Activated T-cell treated with anti-CD3 and anti-CD28 coated beads, Interleukin-2, amount 50 U/mL, for 4 hours (primary cell): ENCODE measurements at regions not wholly inside any gene's neighbourhood (a gene's known extent, or its start where the extent isn't known, plus 50 kb on each side); places are given as distances from the start of the nearest gene placed in this dataset.

Experiments used
- ATAC-seq, 2 donors: fragments of 200-7000 bp; cut with Tn5 transposase; one replicate each; pipeline ENCODE4 v1.10.0; 2021
- DNase-seq: peaks from one replicate; pipeline ENCODE4 v3.0.0-alpha.2; 2020
- H3K27me3 Mint-ChIP-seq: one replicate; pipeline ENCODE4 v1.8.0; 2021; ENCODE audit warnings: low read depth, mixed read lengths
- H3K36me3 Mint-ChIP-seq: one replicate; pipeline ENCODE4 v1.8.0; 2022; ENCODE audit warnings: mixed read lengths; ENCODE audit not compliant: insufficient read depth
- H3K4me1 Mint-ChIP-seq: one replicate; pipeline ENCODE4 v1.8.0; 2021; ENCODE audit warnings: low read depth, mixed read lengths
- H3K4me3 Mint-ChIP-seq: one replicate; pipeline ENCODE4 v1.8.0; 2021; ENCODE audit warnings: mild to moderate bottlenecking, moderate library complexity, mixed read lengths
- H3K9me3 Mint-ChIP-seq: one replicate; pipeline ENCODE4 v1.8.0; 2021; ENCODE audit warnings: mixed read lengths

- Mint-ChIP-seq H3K27me3 (no peaks in the 10 kb centered on the region), H3K36me3 (no peaks in the 10 kb centered on the region), H3K4me3 (no peak overlapping the region), H3K9me3 (no peaks in the 10 kb centered on the region), H3K4me1 (no peaks in the 10 kb centered on the region)
- no peak for ATAC-seq
- no peak for DNase-seq
Measured at GRCh38 chr5:5793242-5794117, 371.0 kb downstream of the ICE1 start.

- H3K9me3 Mint-ChIP-seq: peaks cover 6% of the 10 kb centered on the region
- no peak overlapping the region for H3K4me3 Mint-ChIP-seq
- H3K4me1 Mint-ChIP-seq: no peaks in the 10 kb centered on the region
- no peaks in the 10 kb centered on the region for H3K27me3 Mint-ChIP-seq
- ATAC-seq (no peak), DNase-seq (no peak)
- no peaks in the 10 kb centered on the region for H3K36me3 Mint-ChIP-seq
Measured at GRCh38 chr5:5792106-5792505, 369.6 kb downstream of the ICE1 start.

GRCh38 chr5:5788793-5789192, 366.3 kb downstream of the ICE1 start:
- ATAC-seq: no peak
- H3K4me3 Mint-ChIP-seq: no peak overlapping the region
- no peaks in the 10 kb centered on the region for H3K27me3 Mint-ChIP-seq
- no peaks in the 10 kb centered on the region for H3K4me1 Mint-ChIP-seq
- no peaks in the 10 kb centered on the region for H3K36me3 Mint-ChIP-seq
- H3K9me3 Mint-ChIP-seq: peaks cover 14% of the 10 kb centered on the region
- no peak for DNase-seq

DNA sequence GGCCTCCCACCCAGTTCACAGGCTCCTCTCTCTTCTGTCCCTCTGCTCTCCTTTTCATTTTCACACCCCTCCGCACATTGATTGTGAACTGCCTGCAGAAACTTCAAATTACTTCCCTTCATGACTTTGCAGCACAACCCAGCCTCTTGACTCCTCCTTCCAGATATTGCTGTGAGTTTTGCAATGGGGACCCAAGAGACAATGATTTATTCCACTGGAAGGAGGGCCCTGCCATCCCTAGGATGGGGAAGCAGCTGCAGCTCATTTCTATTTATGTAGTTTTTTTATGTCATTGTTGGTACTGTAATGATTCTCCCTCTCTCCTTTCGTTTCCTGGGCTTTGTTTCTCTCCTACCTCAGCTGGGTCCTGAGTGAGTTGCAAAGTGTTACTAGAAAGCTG, 364.9 kb downstream of the ICE1 start:
- Mint-ChIP-seq H3K36me3 (no peaks in the 10 kb centered on the region), H3K4me3 (no peak overlapping the region), H3K27me3 (peaks cover under 1% of the 10 kb centered on the region), H3K4me1 (no peaks in the 10 kb centered on the region), H3K9me3 (peaks cover 14% of the 10 kb centered on the region)
- no peak for DNase-seq
- ATAC-seq: no peak

DNA sequence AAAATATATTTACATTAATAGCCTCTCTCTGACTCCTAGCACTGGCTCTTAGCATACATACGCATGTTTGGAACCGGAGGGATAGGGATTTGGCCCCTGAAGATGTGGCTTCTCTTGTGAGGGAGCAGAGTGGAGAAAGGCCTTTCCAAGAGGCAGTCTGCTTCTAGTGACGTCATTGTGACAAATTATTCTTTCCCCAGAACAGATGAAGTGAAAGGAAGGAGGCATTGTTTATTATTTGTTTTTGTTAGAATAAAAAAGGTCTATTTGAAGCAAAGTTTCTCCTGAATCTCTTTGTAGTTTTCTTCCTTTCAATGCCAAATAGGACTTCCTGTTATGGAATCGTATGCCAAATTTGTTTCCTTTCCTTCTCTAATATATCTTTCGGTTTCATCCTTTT, 361.6 kb downstream of the ICE1 start:
- no peak for ATAC-seq
- peaks cover 2% of the 10 kb centered on the region for H3K27me3 Mint-ChIP-seq
- H3K9me3 Mint-ChIP-seq: peaks cover 14% of the 10 kb centered on the region
- H3K4me1 Mint-ChIP-seq: no peaks in the 10 kb centered on the region
- no peaks in the 10 kb centered on the region for H3K36me3 Mint-ChIP-seq
- H3K4me3 Mint-ChIP-seq: no peak overlapping the region
- no peak for DNase-seq

- ATAC-seq (no peak), DNase-seq (no peak)
- Mint-ChIP-seq H3K36me3 (no peaks in the 10 kb centered on the region), H3K4me1 (no peaks in the 10 kb centered on the region), H3K9me3 (peaks cover 14% of the 10 kb centered on the region), H3K4me3 (no peak overlapping the region), H3K27me3 (peaks cover 2% of the 10 kb centered on the region)
Measured at GRCh38 chr5:5783021-5783420, 360.5 kb downstream of the ICE1 start.

- Mint-ChIP-seq H3K4me1 (no peaks in the 10 kb centered on the region), H3K36me3 (no peaks in the 10 kb centered on the region), H3K9me3 (peaks cover 11% of the 10 kb centered on the region), H3K4me3 (no peak overlapping the region), H3K27me3 (peaks cover 2% of the 10 kb centered on the region)
- DNase-seq (no peak), ATAC-seq (no peak)
Measured at GRCh38 chr5:5782402-5782801, 359.9 kb downstream of the ICE1 start.

DNA sequence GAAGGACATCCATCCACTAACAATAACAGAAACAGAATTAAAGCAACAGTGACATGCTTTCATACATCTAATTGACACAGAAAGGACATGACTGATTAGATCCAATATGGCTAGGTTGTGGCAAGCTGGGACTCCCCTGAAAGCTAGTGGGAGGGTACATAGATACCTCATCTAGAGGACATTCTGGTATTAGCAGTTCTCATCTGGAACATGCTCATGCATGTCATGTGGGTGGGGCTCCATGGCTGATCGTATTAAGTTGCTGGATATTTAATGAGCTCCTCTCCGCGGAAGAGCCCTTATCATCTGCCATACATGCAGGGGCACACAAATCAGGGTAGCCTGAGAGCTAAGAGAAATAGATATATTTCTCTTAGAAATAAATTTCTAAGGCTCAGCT, 358.9 kb downstream of the ICE1 start:
- Mint-ChIP-seq H3K36me3 (no peaks in the 10 kb centered on the region), H3K27me3 (peaks cover 2% of the 10 kb centered on the region), H3K9me3 (peaks cover 1% of the 10 kb centered on the region), H3K4me3 (no peak overlapping the region), H3K4me1 (no peaks in the 10 kb centered on the region)
- DNase-seq: no peak
- ATAC-seq: no peak

GRCh38 chr5:5780253-5780652, 357.8 kb downstream of the ICE1 start:
- DNase-seq: no peak
- Mint-ChIP-seq H3K27me3 (peaks cover 8% of the 10 kb centered on the region), H3K4me3 (no peak overlapping the region)

DNA sequence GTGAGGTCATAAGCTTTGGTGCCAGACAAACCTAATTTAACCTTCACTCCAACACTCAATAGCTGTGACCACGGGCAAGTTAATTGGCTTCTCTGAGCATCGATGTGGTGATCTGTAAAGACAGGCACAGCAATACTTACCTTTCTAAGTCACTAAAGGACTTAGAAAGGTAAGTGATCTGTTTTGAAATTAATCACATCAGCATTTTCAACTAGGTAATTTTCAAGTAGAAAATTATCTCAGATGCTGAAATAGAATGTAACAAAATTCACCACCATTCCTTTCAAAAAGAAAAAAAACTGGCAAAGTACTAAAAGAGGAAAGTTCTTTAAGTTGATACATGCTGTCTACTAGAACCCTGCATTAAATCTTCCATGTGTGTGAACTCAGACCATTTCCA, 354.5 kb downstream of the ICE1 start:
- ATAC-seq: no peak
- Mint-ChIP-seq H3K9me3 (no peaks in the 10 kb centered on the region), H3K27me3 (peaks cover 6% of the 10 kb centered on the region), H3K4me1 (no peaks in the 10 kb centered on the region), H3K4me3 (no peak overlapping the region), H3K36me3 (no peaks in the 10 kb centered on the region)
- no peak for DNase-seq

More at GRCh38 chr5:5780253-5780652, 357.8 kb downstream of the ICE1 start:
- Mint-ChIP-seq H3K4me1 (no peaks in the 10 kb centered on the region), H3K9me3 (no peaks in the 10 kb centered on the region), H3K36me3 (no peaks in the 10 kb centered on the region)
- ATAC-seq: no peak

GRCh38 chr5:5772202-5772601, 349.7 kb downstream of the ICE1 start:
- ATAC-seq (no peak), DNase-seq (no peak)
- no peaks in the 10 kb centered on the region for H3K9me3 Mint-ChIP-seq
- peaks cover 6% of the 10 kb centered on the region for H3K27me3 Mint-ChIP-seq
- no peaks in the 10 kb centered on the region for H3K4me1 Mint-ChIP-seq
- no peaks in the 10 kb centered on the region for H3K36me3 Mint-ChIP-seq
- H3K4me3 Mint-ChIP-seq: no peak overlapping the region

DNA sequence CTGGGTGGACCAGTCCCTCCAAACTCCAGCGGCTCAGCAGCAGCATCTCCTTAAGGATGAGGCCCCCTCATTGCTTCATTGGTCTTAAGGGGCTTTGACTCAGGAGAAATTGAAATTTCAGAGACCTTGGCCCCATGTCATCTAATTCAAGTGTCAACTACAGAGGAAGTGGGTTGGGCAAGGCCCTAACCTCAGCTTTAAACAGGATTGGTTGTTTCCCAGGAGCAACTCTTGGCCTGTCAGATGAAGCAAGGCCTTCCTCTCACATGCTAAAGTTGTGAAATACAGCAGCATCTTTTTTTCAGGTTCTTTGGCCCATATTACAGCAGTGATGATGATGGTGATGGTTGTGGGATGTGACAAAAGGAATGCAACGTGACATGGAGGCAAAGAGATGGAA, 348.3 kb downstream of the ICE1 start:
- Mint-ChIP-seq H3K9me3 (no peaks in the 10 kb centered on the region), H3K27me3 (peaks cover 8% of the 10 kb centered on the region), H3K4me1 (no peaks in the 10 kb centered on the region), H3K36me3 (no peaks in the 10 kb centered on the region), H3K4me3 (no peak overlapping the region)
- ATAC-seq: no peak
- DNase-seq: no peak

GRCh38 chr5:5767286-5767928, 344.9 kb downstream of the ICE1 start:
- H3K9me3 Mint-ChIP-seq: no peaks in the 10 kb centered on the region
- ATAC-seq (no peak), DNase-seq (no peak)
- H3K4me1 Mint-ChIP-seq: no peaks in the 10 kb centered on the region
- H3K4me3 Mint-ChIP-seq: no peak overlapping the region
- peaks cover 5% of the 10 kb centered on the region for H3K27me3 Mint-ChIP-seq
- H3K36me3 Mint-ChIP-seq: no peaks in the 10 kb centered on the region

GRCh38 chr5:5765066-5765850, 342.8 kb downstream of the ICE1 start:
- no peaks in the 10 kb centered on the region for H3K4me1 Mint-ChIP-seq
- peaks cover 7% of the 10 kb centered on the region for H3K27me3 Mint-ChIP-seq
- H3K9me3 Mint-ChIP-seq: no peaks in the 10 kb centered on the region
- no peak overlapping the region for H3K4me3 Mint-ChIP-seq
- H3K36me3 Mint-ChIP-seq: no peaks in the 10 kb centered on the region
- DNase-seq (no peak), ATAC-seq (no peak)
